PC-9 (cell line): ENCODE measurements at regions not wholly inside any gene's neighbourhood (a gene's known extent, or its start where the extent isn't known, plus 50 kb on each side); places are given as distances from the start of the nearest gene placed in this dataset.
"Not testable (repeated sequence)": the region's sequence is repeated elsewhere in the genome, so short reads cannot be mapped to it uniquely, and the experiment has no call there.

Source experiments
- BruUV-seq: library from RNA; stranded (reverse); fragments of 400-500 nt; replicated peaks from 2 replicates; lab custom pipeline; 2021; lab: Mats Ljungman, UMichigan
- CTCF ChIA-PET: fragments of 300-600 bp; sonication (Branson Sonifier 250); formaldehyde crosslinking; loops from one replicate; lab custom pipeline; 2022; ENCODE audit warnings: antibody characterized with exemption; lab: Charles Lee
- POLR2A ChIA-PET: fragments of 300-600 bp; sonication (Branson Sonifier 250); formaldehyde crosslinking; loops from one replicate; lab custom pipeline; 2022; ENCODE audit warnings: antibody characterized with exemption; ENCODE audit not compliant: unreplicated experiment; lab: Charles Lee
- DNase-seq, 2 experiments: peaks; one replicate each; pipeline versions ENCODE4 v3.0.0 to v3.0.0-alpha.2; 2015 to 2022; ENCODE audit warnings: mixed read lengths in 1 of 2
- H2AFZ ChIP-seq: fragments of 200-600 bp; sonication (generic); 2 replicates; pipeline ENCODE4 v1.8.1; 2017; ENCODE audit warnings: antibody characterized with exemption
- H3F3A ChIP-seq: fragments of 200-600 bp; sonication (generic); 2 replicates; pipeline ENCODE4 v1.8.1; 2017; ENCODE audit warnings: antibody characterized with exemption, mild to moderate bottlenecking, low read depth; ENCODE audit not compliant: insufficient read depth
- H3K27ac ChIP-seq: fragments of 200-600 bp; sonication (generic); 2 replicates; pipeline ENCODE4 v1.6.1; 2016; ENCODE audit warnings: mixed run types
- H3K27me3 ChIP-seq: fragments of 200-600 bp; sonication (generic); 2 replicates; pipeline ENCODE4 v1.6.1; 2016; ENCODE audit warnings: low read depth, mixed run types; ENCODE audit not compliant: insufficient read depth
- H3K36me3 ChIP-seq: fragments of 200-600 bp; sonication (generic); 2 replicates; pipeline ENCODE4 v1.6.1; 2016; ENCODE audit warnings: low read depth, mixed run types
- H3K4me1 ChIP-seq: fragments of 200-600 bp; sonication (generic); replicated peaks from 2 replicates; pipeline ENCODE4 v1.6.1; 2016; ENCODE audit warnings: mixed run types; ENCODE audit not compliant: insufficient read depth
- H3K4me2 ChIP-seq: fragments of 200-600 bp; sonication (generic); 2 replicates; pipeline ENCODE4 v1.6.1; 2017; ENCODE audit warnings: mixed run types
- H3K4me3 ChIP-seq: fragments of 200-600 bp; sonication (generic); 2 replicates; pipeline ENCODE4 v1.6.1; 2016; ENCODE audit warnings: mixed run types
- H3K79me2 ChIP-seq: fragments of 200-600 bp; sonication (generic); 2 replicates; pipeline ENCODE4 v1.6.1; 2017; ENCODE audit warnings: low read depth, mixed run types
- H3K9me2 ChIP-seq: fragments of 200-600 bp; sonication (generic); 2 replicates; pipeline ENCODE4 v1.8.1; 2017; ENCODE audit warnings: mild to moderate bottlenecking; ENCODE audit not compliant: insufficient read depth
- H3K9me3 ChIP-seq: fragments of 200-600 bp; sonication (generic); 2 replicates; pipeline ENCODE4 v1.8.1; 2016; ENCODE audit warnings: low read depth; ENCODE audit not compliant: insufficient read depth
- H4K20me1 ChIP-seq: fragments of 200-600 bp; sonication (generic); 2 replicates; pipeline ENCODE4 v1.8.1; 2017; ENCODE audit not compliant: insufficient read depth
- EZH2 ChIP-seq: fragments of 200-600 bp; sonication (generic); IDR thresholded peaks from 2 replicates; pipeline ENCODE4 v1.8.0; 2017; ENCODE audit warnings: antibody characterized with exemption, low read depth
- intact Hi-C: fragments of 100-400 bp; cut with micrococcal nuclease; formaldehyde crosslinking; loops from one replicate; pipeline ENCODE4 v1.10.0; 2022; ENCODE audit not compliant: unreplicated experiment
- TF ChIP-seq, protein P1 (sequence below): fragments of 200-600 bp; sonication (generic); conservative IDR thresholded peaks from 2 replicates; pipeline ENCODE4 v1.6.1; 2017; ENCODE audit warnings: mixed run types, antibody characterized with exemption, mild to moderate bottlenecking, moderate library complexity

DNA sequence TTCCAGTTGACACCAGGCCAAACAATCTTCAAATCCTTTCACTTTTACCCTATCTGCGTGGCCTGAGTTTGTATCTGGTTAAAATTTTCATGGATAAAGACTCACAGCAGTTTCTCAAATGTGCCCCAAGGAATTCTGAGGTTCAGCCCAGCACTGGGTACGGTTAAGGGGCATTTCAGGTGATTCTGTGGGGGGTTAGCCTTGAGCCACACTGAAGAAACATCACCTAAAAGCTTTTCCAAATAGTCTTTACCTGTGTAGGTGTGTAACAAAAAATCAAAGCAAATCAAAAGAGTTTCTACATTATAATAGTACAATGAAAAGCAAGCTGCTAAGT, 83.8 kb upstream of the DNAJC1 start:
- Histone ChIP-seq H3K4me2 (peak overlapping the region; percentile 49; the same call in 1 of the 2 replicates), H3K9me3 (no peaks in the 10 kb centered on the region), H3K4me3 (no peak overlapping the region), H3F3A (no peaks in the 10 kb centered on the region), H3K27ac (no peak overlapping the region), H3K27me3 (no peaks in the 10 kb centered on the region), H4K20me1 (no peaks in the 10 kb centered on the region), H3K4me1 (peaks cover 15% of the 10 kb centered on the region), H3K36me3 (no peaks in the 10 kb centered on the region), H2AFZ (no peak overlapping the region), H3K9me2 (no peaks in the 10 kb centered on the region), H3K79me2 (no peaks in the 10 kb centered on the region)
- no peak for DNase-seq
- no TSS peak for BruUV-seq
- CTCF ChIA-PET: no interaction called here
- intact Hi-C loops: no loop called here
- no peak for TF ChIP-seq EZH2
- TF ChIP-seq, protein P1, sequence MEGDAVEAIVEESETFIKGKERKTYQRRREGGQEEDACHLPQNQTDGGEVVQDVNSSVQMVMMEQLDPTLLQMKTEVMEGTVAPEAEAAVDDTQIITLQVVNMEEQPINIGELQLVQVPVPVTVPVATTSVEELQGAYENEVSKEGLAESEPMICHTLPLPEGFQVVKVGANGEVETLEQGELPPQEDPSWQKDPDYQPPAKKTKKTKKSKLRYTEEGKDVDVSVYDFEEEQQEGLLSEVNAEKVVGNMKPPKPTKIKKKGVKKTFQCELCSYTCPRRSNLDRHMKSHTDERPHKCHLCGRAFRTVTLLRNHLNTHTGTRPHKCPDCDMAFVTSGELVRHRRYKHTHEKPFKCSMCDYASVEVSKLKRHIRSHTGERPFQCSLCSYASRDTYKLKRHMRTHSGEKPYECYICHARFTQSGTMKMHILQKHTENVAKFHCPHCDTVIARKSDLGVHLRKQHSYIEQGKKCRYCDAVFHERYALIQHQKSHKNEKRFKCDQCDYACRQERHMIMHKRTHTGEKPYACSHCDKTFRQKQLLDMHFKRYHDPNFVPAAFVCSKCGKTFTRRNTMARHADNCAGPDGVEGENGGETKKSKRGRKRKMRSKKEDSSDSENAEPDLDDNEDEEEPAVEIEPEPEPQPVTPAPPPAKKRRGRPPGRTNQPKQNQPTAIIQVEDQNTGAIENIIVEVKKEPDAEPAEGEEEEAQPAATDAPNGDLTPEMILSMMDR: no peak
- POLR2A ChIA-PET: interaction anchor here (0.6 kb wide), 1 partner anchor 608 kb away, joined by 4 read pairs; no protein-coding TSS in a partner anchor

DNA sequence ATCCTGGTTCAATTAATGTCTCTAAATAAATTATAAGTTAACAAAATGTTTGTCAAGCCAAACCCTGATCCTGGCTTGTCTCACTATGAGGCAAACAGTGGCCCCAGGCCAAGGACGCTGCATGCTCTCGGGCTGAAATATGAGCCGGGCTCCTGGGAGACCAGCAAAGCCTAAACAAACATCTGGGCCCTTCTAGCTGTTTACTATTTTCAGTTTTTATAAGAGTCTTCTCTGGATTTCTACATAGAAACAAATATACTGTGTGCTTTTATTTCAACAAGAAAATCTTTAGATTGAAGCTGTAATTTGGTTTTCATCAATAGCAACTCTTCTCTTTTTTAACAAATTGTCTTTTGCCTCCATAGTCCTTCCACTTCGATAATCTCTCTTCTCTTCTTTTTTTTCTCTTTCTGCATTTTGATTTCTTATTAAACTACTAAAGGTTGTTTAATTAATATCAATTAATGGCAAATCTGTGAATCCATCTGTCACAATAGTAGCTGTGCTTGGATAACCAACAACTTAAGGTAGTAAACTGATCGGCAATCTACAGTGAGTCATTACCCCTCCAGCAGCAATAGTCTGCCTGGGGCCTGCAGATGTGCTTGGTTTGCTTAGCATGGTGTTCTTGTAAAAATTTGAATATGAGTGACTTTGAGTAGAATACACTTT, 83.3 kb upstream of the DNAJC1 start:
- Histone ChIP-seq H3K79me2 (no peaks in the 10 kb centered on the region), H3K9me2 (no peaks in the 10 kb centered on the region), H3K4me3 (no peak overlapping the region), H3K9me3 (no peaks in the 10 kb centered on the region), H3K27ac (no peak overlapping the region), H3K4me1 (peaks cover 15% of the 10 kb centered on the region), H2AFZ (no peak overlapping the region), H3K4me2 (peak overlapping the region; percentile 49), H3K36me3 (no peaks in the 10 kb centered on the region), H3K27me3 (no peaks in the 10 kb centered on the region), H3F3A (no peaks in the 10 kb centered on the region), H4K20me1 (no peaks in the 10 kb centered on the region)
- intact Hi-C loops: no loop called here
- ChIA-PET POLR2A (interaction anchor here (0.6 kb wide), 1 partner anchor 607 kb away, joined by 4 read pairs; no protein-coding TSS in a partner anchor), CTCF (no interaction called here)
- TF ChIP-seq, protein P1: no peak
- TF ChIP-seq EZH2: no peak
- no TSS peak for BruUV-seq
- DNase-seq: peak in 1 of 2 experiments; percentile 60

DNA sequence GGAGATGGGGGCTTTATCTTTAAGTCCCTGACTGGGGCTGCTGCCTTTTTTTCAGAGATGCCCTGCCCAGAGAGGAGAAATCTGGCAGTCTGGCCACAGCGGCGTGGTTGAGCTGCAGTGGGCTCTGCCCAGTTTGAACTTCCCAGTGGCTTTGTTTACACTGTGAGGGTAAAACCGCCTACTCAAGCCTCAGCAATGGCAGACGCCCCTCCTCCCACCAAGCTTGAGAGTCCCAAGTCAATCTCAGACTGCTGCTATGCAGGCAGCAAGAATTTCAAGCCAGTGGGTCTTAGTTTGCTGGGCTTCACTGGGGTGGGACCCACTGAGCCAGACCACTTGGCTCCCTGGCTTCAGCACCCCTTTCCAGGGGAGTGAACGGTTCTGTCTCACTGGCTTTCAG, 76.4 kb upstream of the DNAJC1 start:
- intact Hi-C loops, CTCF ChIA-PET, H3K4me3 ChIP-seq, H3K79me2 ChIP-seq, H3K4me1 ChIP-seq, BruUV-seq, H2AFZ ChIP-seq, H3K36me3 ChIP-seq, H3K4me2 ChIP-seq, H3K9me2 ChIP-seq, POLR2A ChIA-PET, H3K27ac ChIP-seq, H3K9me3 ChIP-seq, H3F3A ChIP-seq, H3K27me3 ChIP-seq, H4K20me1 ChIP-seq, DNase-seq: not testable (repeated sequence)

DNA sequence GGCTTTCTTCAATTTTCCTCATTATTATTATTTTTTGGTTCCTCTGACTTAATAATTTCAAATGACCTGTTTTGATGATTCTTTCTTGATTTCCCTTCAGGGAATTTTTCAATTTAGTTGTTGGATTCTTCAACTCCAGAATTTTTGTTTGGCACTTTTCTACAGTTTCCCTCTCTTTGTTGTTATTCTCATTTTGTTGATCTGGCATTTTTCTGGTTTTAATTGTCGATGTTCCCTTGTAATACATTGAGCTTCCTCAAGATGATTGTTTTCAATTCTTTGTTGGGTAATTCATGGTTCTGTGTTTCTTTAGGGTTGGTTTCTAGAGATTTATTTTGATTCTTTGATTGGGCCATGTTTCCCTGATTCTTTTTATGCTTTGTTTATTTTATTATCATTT, 67.8 kb upstream of the DNAJC1 start:
- H3K79me2 ChIP-seq: no peaks in the 10 kb centered on the region
- POLR2A ChIA-PET: no interaction called here
- CTCF ChIA-PET: no interaction called here
- no peaks in the 10 kb centered on the region for H3F3A ChIP-seq
- H3K9me2 ChIP-seq: no peaks in the 10 kb centered on the region
- no peak overlapping the region for H3K4me3 ChIP-seq
- intact Hi-C loops: no loop called here
- peaks cover 8% of the 10 kb centered on the region; the same call in 1 of the 2 replicates for H3K9me3 ChIP-seq
- no peaks in the 10 kb centered on the region for H4K20me1 ChIP-seq
- H3K36me3 ChIP-seq: no peaks in the 10 kb centered on the region
- no peak overlapping the region for H2AFZ ChIP-seq
- TF ChIP-seq, protein P1: no peak
- no peak for TF ChIP-seq EZH2
- no peaks in the 10 kb centered on the region for H3K27me3 ChIP-seq
- no TSS peak for BruUV-seq
- no peak for DNase-seq
- H3K27ac ChIP-seq: no peak overlapping the region
- no peaks in the 10 kb centered on the region for H3K4me1 ChIP-seq
- H3K4me2 ChIP-seq: no peak overlapping the region
